PC-3 (cell line): ENCODE measurements at regions not wholly inside any gene's neighbourhood (a gene's known extent, or its start where the extent isn't known, plus 50 kb on each side); places are given as distances from the start of the nearest gene placed in this dataset.

Experiments
- ATAC-seq: fragments of 200-7000 bp; cut with Tn5 transposase; 2 replicates; pipeline ENCODE4 v1.9.1; 2020; ENCODE audit warnings: mild to moderate bottlenecking, moderate library complexity
- BruUV-seq: library from RNA; stranded (reverse); fragments of 400-500 nt; replicated peaks from 2 replicates; lab custom pipeline; 2021; lab: Mats Ljungman, UMichigan
- CTCF ChIA-PET: fragments of 300-600 bp; sonication (Branson Sonifier 250); formaldehyde crosslinking; loops from one replicate; lab custom pipeline; 2022; ENCODE audit warnings: antibody characterized with exemption; lab: Charles Lee
- POLR2A ChIA-PET: fragments of 300-600 bp; sonication (Branson Sonifier 250); formaldehyde crosslinking; loops from one replicate; lab custom pipeline; 2022; ENCODE audit warnings: antibody characterized with exemption; ENCODE audit not compliant: unreplicated experiment; lab: Charles Lee
- DNase-seq: peaks from one replicate; pipeline ENCODE4 v3.0.0-alpha.2; 2015
- H2AFZ ChIP-seq: fragments of 300-600 bp; sonication (generic); 2 replicates; pipeline ENCODE4 v1.6.0; 2016; ENCODE audit warnings: antibody characterized with exemption, low read length
- H3F3A ChIP-seq: fragments of 300-600 bp; sonication (generic); one replicate; pipeline ENCODE4 v1.6.0; 2017; ENCODE audit warnings: antibody characterized with exemption, low read length, control low read depth, mild to moderate bottlenecking; ENCODE audit not compliant: unreplicated experiment
- H3K27ac ChIP-seq: fragments of 300-600 bp; sonication (generic); 2 replicates; pipeline ENCODE4 v1.5.1; 2016; ENCODE audit warnings: mild to moderate bottlenecking, low read length
- H3K27me3 ChIP-seq: fragments of 300-600 bp; sonication (generic); 2 replicates; pipeline ENCODE4 v1.6.1; 2016; ENCODE audit warnings: low read length, mixed read lengths
- H3K36me3 ChIP-seq: fragments of 300-600 bp; sonication (generic); 2 replicates; pipeline ENCODE4 v1.6.1; 2016; ENCODE audit warnings: low read depth, mixed run types, low read length, mixed read lengths
- H3K4me1 ChIP-seq: fragments of 300-600 bp; sonication (generic); 2 replicates; pipeline ENCODE4 v1.5.1; 2016; ENCODE audit warnings: low read length; ENCODE audit not compliant: insufficient read depth
- H3K4me2 ChIP-seq: fragments of 300-600 bp; sonication (generic); 2 replicates; pipeline ENCODE4 v1.6.0; 2016; ENCODE audit warnings: low read length
- H3K4me3 ChIP-seq: fragments of 300-600 bp; sonication (generic); 2 replicates; pipeline ENCODE4 v1.5.1; 2016; ENCODE audit warnings: mild to moderate bottlenecking, low read length, mixed read lengths
- H3K79me2 ChIP-seq: fragments of 300-600 bp; sonication (generic); 2 replicates; pipeline ENCODE4 v1.6.1; 2017; ENCODE audit warnings: low read length, mixed read lengths
- H3K9ac ChIP-seq: fragments of 300-600 bp; sonication (generic); 2 replicates; pipeline ENCODE4 v1.6.0; 2016; ENCODE audit warnings: mild to moderate bottlenecking, low read length
- H3K9me2 ChIP-seq: fragments of 300-600 bp; sonication (generic); replicated peaks from 2 replicates; pipeline ENCODE4 v1.6.1; 2016; ENCODE audit warnings: mixed run types, low read length, mixed read lengths
- H3K9me3 ChIP-seq: fragments of 300-600 bp; sonication (generic); 2 replicates; pipeline ENCODE4 v1.6.1; 2016; ENCODE audit warnings: low read length, mixed read lengths
- H4K20me1 ChIP-seq: fragments of 300-600 bp; sonication (generic); 2 replicates; pipeline ENCODE4 v1.6.1; 2016; ENCODE audit warnings: low read length, mixed read lengths
- EZH2 ChIP-seq: fragments of 300-600 bp; sonication (generic); IDR thresholded peaks from one replicate; pipeline ENCODE4 v1.6.1; 2017; ENCODE audit warnings: antibody characterized with exemption, mild to moderate bottlenecking, low read length; ENCODE audit not compliant: unreplicated experiment
- EZH2phosphoT487 ChIP-seq: fragments of 300-600 bp; sonication (generic); IDR thresholded peaks from 2 replicates; pipeline ENCODE4 v1.6.1; 2018; ENCODE audit warnings: mild to moderate bottlenecking, antibody characterized with exemption, low read length, borderline replicate concordance
- intact Hi-C: fragments of 100-400 bp; cut with micrococcal nuclease; formaldehyde crosslinking; loops from 2 replicates; pipeline ENCODE4 v1.9.0; 2023
- TF ChIP-seq, protein P1 (sequence below): fragments of 300-600 bp; sonication (generic); conservative IDR thresholded peaks from 2 replicates; pipeline ENCODE4 v1.5.1; 2017; ENCODE audit warnings: antibody characterized with exemption, low read depth, mild to moderate bottlenecking, low read length

DNA sequence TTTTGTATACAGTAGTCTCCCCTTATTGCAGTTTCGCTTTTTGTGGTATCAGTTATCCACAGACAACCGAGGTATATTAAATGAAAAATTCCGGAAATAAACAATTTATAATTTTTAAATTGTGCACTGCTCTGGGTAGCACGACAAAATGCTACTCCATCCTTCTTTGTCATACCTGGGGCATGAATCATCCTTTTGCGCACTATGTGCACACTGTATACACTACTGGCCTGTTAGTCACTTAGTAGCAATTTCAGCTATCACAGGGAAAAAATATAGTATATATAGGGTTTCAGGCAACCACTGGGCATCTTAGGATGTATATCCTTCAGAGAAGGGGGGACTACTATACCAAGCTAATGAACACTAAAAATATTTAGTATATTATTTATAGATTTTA is 198.8 kb upstream of the FAT4 start:
- H3K27ac ChIP-seq = no peak overlapping the region
- peak; percentile 84 for DNase-seq
- ATAC-seq = peak; percentile 100
- no peaks in the 10 kb centered on the region for H3K27me3 ChIP-seq
- H3K79me2 ChIP-seq = no peaks in the 10 kb centered on the region
- no peaks in the 10 kb centered on the region for H3K36me3 ChIP-seq
- peak overlapping the region; percentile 1; the same call in 1 of the 2 replicates for H2AFZ ChIP-seq
- ChIA-PET POLR2A (interaction anchor here (0.5 kb wide), 1 partner anchor 72 kb away, joined by 5 read pairs; no protein-coding TSS in a partner anchor), CTCF (no interaction called here)
- H3K4me2 ChIP-seq = peak overlapping the region; percentile 57; the same call in 1 of the 2 replicates
- intact Hi-C loops = no loop called here
- peaks cover 12% of the 10 kb centered on the region for H3K4me1 ChIP-seq
- no peaks in the 10 kb centered on the region for H3K9me2 ChIP-seq
- H3F3A ChIP-seq = no peaks in the 10 kb centered on the region
- no peak overlapping the region for H3K9ac ChIP-seq
- TF ChIP-seq EZH2 = no peak
- no peak for TF ChIP-seq EZH2phosphoT487
- TF ChIP-seq, protein P1, sequence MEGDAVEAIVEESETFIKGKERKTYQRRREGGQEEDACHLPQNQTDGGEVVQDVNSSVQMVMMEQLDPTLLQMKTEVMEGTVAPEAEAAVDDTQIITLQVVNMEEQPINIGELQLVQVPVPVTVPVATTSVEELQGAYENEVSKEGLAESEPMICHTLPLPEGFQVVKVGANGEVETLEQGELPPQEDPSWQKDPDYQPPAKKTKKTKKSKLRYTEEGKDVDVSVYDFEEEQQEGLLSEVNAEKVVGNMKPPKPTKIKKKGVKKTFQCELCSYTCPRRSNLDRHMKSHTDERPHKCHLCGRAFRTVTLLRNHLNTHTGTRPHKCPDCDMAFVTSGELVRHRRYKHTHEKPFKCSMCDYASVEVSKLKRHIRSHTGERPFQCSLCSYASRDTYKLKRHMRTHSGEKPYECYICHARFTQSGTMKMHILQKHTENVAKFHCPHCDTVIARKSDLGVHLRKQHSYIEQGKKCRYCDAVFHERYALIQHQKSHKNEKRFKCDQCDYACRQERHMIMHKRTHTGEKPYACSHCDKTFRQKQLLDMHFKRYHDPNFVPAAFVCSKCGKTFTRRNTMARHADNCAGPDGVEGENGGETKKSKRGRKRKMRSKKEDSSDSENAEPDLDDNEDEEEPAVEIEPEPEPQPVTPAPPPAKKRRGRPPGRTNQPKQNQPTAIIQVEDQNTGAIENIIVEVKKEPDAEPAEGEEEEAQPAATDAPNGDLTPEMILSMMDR = no peak
- no peaks in the 10 kb centered on the region for H3K9me3 ChIP-seq
- H3K4me3 ChIP-seq = peak overlapping the region; percentile 32; the same call in 1 of the 2 replicates
- no peaks in the 10 kb centered on the region for H4K20me1 ChIP-seq
- BruUV-seq = no TSS peak

DNA sequence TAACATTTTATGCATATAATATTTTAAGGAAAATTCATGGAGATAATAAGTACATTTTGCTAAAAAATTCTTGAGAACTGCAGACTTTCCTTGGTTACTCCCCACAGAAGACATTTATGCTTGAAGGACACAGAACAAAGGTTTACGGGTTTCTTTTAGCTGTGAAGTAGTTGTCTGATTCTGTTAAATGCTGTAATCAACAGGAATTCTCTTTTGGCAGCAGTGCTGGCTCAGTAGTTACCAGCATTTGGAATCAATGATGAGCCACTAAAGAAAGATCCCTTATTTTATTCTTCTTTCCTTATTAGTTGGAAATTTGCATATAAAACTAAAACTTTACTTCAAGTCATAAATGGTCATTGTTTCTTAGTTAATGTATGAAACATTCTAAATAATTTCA is 199.3 kb upstream of the FAT4 start:
- ChIA-PET POLR2A (interaction anchor here (0.5 kb wide), 1 partner anchor 72 kb away, joined by 5 read pairs; no protein-coding TSS in a partner anchor), CTCF (no interaction called here)
- no peaks in the 10 kb centered on the region for H3F3A ChIP-seq
- no peaks in the 10 kb centered on the region for H3K27me3 ChIP-seq
- no peak for TF ChIP-seq EZH2
- no peak for TF ChIP-seq EZH2phosphoT487
- TF ChIP-seq, protein P1 = no peak
- peak overlapping the region; percentile 32; the same call in 1 of the 2 replicates for H3K4me3 ChIP-seq
- no peaks in the 10 kb centered on the region for H3K9me3 ChIP-seq
- peak overlapping the region; percentile 1; the same call in 1 of the 2 replicates for H2AFZ ChIP-seq
- intact Hi-C loops = no loop called here
- no peak for DNase-seq
- no peaks in the 10 kb centered on the region for H3K9me2 ChIP-seq
- H3K4me2 ChIP-seq = peak overlapping the region; percentile 57; the same call in 1 of the 2 replicates
- no peaks in the 10 kb centered on the region for H4K20me1 ChIP-seq
- H3K36me3 ChIP-seq = no peaks in the 10 kb centered on the region
- H3K9ac ChIP-seq = no peak overlapping the region
- no peaks in the 10 kb centered on the region for H3K79me2 ChIP-seq
- 0 out of 2 replicates have a peak, but pooled peaks have one; percentile 15 for ATAC-seq
- BruUV-seq = no TSS peak
- no peak overlapping the region for H3K27ac ChIP-seq
- H3K4me1 ChIP-seq = peaks cover 12% of the 10 kb centered on the region

DNA sequence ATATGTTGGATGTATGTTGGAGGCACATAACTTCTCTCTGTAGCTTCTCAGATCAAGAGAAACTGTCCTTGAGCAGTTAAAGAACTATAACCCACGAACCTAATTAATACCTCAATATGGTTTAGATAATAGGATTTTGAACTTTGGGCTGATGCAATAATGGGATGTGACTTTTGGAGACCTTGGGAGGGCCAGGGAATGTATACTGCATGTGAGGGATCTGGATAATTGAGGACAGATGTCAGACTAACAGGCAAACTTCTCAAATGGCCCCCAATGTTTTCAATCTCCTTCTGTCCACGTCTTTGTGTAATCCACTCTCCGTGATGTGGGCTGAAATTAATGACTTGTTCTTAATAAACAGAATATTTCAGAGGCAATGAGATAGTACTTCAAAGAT is 202.2 kb upstream of the FAT4 start:
- no TSS peak for BruUV-seq
- no peak for ATAC-seq

More for the DNA sequence above, 202.2 kb upstream of the FAT4 start:
- no peak overlapping the region for H3K27ac ChIP-seq
- no peak overlapping the region for H3K4me2 ChIP-seq
- no peaks in the 10 kb centered on the region for H3K9me3 ChIP-seq
- no peaks in the 10 kb centered on the region for H3K79me2 ChIP-seq
- DNase-seq = no peak
- H3K4me3 ChIP-seq = no peak overlapping the region
- intact Hi-C loops = no loop called here
- H3K36me3 ChIP-seq = no peaks in the 10 kb centered on the region
- H3K9ac ChIP-seq = no peak overlapping the region
- TF ChIP-seq EZH2phosphoT487 (no peak), EZH2 (no peak)
- TF ChIP-seq, protein P1 = no peak
- H3K9me2 ChIP-seq = no peaks in the 10 kb centered on the region
- no peaks in the 10 kb centered on the region for H4K20me1 ChIP-seq
- no peaks in the 10 kb centered on the region for H3F3A ChIP-seq
- H3K27me3 ChIP-seq = no peaks in the 10 kb centered on the region
- ChIA-PET POLR2A (no interaction called here), CTCF (no interaction called here)
- peaks cover 12% of the 10 kb centered on the region for H3K4me1 ChIP-seq
- H2AFZ ChIP-seq = no peak overlapping the region
